ENCODE measurements at regions not wholly inside any gene's neighbourhood (a gene's known extent, or its start where the extent isn't known, plus 50 kb on each side); places are given as distances from the start of the nearest gene placed in this dataset.

- DNase-seq (ENCODE audit: low spot score in 2 of 2) (no peak), ATAC-seq (ENCODE audit: low read depth) (no peak)
- Mint-ChIP-seq H3K9me3 (no peaks in the 10 kb centered on the region), H3K4me1 (no peaks in the 10 kb centered on the region), H3K27ac (no peak overlapping the region), H3K36me3 (no peaks in the 10 kb centered on the region), H3K4me3 (no peak overlapping the region), H3K27me3 (peaks cover 4% of the 10 kb centered on the region)
Measured at GRCh38 chr3:152779653-152780052, 55.3 kb upstream of the P2RY1 start.

GRCh38 chr3:152780553-152780952 lies 54.4 kb upstream of the P2RY1 start:
- Mint-ChIP-seq H3K9me3 (no peaks in the 10 kb centered on the region), H3K4me3 (no peak overlapping the region), H3K4me1 (no peaks in the 10 kb centered on the region), H3K36me3 (no peaks in the 10 kb centered on the region), H3K27me3 (peaks cover 4% of the 10 kb centered on the region), H3K27ac (no peak overlapping the region)
- ATAC-seq (ENCODE audit: low read depth) (no peak), DNase-seq (ENCODE audit: low spot score in 2 of 2) (no peak)

- Mint-ChIP-seq H3K36me3 (no peaks in the 10 kb centered on the region), H3K4me3 (no peak overlapping the region), H3K4me1 (no peaks in the 10 kb centered on the region), H3K27ac (no peak overlapping the region), H3K27me3 (peaks cover 2% of the 10 kb centered on the region), H3K9me3 (no peaks in the 10 kb centered on the region)
- no peak for DNase-seq (ENCODE audit: low spot score in 2 of 2)
- ATAC-seq (ENCODE audit: low read depth) = no peak
Measured at GRCh38 chr3:152785051-152785450, 49.9 kb upstream of the P2RY1 start.

Measured in memory B cell (primary cell).